Fibroblast of mammary gland (primary cell): ENCODE measurements at regions not wholly inside any gene's neighbourhood (a gene's known extent, or its start where the extent isn't known, plus 50 kb on each side); places are given as distances from the start of the nearest gene placed in this dataset.

Experiments used
- DNase-seq: peaks from one replicate; pipeline ENCODE4 v3.0.0-alpha.2; 2010; ENCODE audit warnings: low read depth
- H3K4me3 ChIP-seq: 2 replicates; pipeline ENCODE4 v1.5.1; 2011; ENCODE audit warnings: low read depth, mild to moderate bottlenecking, low read length, moderate library complexity; ENCODE audit not compliant: control insufficient read depth
- TF ChIP-seq, protein P1 (sequence below): conservative IDR thresholded peaks from 2 replicates; pipeline ENCODE4 v1.5.1; 2011; ENCODE audit warnings: low read depth, low read length, inconsistent platforms; ENCODE audit not compliant: control insufficient read depth, insufficient read depth

DNA sequence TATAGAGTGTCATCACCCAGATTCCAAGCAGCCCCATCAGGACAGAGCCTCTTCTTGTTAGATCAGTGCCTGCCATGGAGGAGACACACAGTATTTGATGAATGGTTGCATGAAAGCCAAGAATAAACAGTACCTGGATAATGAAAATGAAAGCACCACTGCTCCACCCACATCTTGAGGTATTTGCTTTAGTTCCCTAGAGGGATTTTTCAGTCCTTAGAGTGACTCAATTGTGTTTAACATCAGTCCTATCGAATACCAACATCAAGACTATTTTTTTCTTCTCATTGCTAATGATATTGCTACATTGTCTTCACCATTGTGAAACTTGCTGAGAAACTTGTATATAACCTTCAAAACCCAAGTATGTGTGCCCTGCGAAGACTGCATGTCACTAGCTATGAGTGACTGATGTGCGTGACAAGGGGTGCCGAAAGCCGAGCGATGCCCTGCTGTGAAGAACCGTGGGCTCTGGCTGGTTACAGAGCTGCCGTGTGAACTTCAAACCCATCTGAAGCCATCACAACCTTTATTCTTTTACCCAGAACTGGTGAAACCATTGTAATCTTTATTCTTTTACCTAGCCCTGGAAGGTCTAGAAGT, 211.3 kb upstream of the FAT1 start:
- no peak overlapping the region for H3K4me3 ChIP-seq
- TF ChIP-seq, protein P1, sequence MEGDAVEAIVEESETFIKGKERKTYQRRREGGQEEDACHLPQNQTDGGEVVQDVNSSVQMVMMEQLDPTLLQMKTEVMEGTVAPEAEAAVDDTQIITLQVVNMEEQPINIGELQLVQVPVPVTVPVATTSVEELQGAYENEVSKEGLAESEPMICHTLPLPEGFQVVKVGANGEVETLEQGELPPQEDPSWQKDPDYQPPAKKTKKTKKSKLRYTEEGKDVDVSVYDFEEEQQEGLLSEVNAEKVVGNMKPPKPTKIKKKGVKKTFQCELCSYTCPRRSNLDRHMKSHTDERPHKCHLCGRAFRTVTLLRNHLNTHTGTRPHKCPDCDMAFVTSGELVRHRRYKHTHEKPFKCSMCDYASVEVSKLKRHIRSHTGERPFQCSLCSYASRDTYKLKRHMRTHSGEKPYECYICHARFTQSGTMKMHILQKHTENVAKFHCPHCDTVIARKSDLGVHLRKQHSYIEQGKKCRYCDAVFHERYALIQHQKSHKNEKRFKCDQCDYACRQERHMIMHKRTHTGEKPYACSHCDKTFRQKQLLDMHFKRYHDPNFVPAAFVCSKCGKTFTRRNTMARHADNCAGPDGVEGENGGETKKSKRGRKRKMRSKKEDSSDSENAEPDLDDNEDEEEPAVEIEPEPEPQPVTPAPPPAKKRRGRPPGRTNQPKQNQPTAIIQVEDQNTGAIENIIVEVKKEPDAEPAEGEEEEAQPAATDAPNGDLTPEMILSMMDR = no peak
- DNase-seq = no peak

DNA sequence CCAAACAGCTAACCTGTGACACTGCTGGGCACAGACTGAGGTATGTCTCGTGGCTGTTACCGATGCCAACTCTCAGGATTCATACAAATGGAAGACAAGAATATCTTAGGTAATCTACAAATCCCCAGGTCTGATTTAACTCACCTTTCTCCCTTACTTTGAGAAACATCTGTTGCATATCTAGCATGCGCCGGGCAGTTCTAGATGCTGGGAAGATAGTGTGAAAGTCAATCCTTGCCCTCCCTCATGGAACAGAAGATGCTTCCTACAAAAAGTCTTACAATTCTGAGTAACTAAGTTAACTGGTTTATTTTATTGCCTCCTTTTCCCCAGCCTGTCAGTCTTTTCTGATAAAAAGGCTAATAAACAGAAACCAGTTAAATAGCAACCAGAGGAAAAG, 212.2 kb upstream of the FAT1 start:
- no peak overlapping the region for H3K4me3 ChIP-seq
- TF ChIP-seq, protein P1 = no peak
- no peak for DNase-seq

DNA sequence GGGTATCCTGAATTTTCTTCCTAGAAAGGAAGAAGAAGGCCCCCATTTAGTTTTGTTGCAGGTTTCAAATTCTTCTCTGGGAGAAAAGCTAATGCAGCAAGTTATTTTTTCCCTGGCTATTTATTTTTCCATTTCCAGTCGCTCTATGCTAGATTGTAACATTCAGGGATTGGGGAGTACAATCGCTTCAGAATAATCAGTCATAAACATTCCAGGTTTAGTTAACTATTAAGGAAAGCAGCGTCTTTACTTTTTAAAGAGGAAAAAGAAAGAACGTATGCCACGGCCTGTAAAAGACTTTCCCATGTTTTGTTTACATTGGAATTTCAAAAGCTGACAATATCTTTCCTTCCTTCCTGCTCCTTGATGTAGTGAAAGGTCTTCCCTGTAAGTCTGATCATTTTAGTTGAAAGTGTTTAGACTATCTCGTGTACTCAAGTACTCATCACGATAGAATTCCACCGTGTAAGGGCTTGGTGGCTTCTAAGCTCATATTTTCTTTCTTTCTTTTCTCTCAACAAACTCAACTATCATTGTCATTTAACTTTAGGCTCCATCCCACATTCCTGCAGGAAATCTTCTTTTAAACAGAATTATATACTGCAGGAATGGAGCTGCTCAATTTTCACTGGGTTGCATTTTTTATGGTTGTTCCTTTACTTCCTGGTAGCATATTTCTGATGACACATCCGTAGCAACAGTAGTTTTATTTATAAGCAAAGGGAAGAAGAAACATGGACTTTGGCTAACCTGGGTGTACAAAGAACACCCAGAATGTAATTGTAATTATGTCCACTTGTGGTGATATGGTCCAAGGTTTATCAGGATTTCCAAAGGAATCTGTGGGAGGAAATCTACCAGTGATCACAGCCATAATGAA, 213.1 kb upstream of the FAT1 start:
- peak; percentile 75 for DNase-seq
- TF ChIP-seq, protein P1 = peak; percentile 23
- H3K4me3 ChIP-seq = no peak overlapping the region

DNA sequence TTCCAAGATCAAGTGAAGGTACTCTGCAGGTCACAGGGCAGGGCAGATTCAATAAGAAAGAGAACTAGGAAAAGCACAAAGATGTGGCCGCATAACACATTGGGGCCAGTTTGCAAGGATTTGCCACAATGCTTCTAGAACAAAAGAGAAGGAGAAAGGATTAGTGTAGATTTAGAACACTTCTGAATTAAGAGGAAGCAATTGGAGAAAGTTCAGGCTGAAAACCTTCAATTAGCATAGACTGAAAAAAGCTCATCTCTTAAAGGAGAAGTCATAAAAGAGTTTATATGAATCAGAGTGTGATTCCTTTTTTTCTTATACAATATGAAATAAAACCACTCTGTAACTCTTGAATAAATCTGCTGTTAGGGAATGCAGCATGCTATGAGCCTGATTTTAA, 215.6 kb upstream of the FAT1 start:
- no peak for DNase-seq
- no peak overlapping the region for H3K4me3 ChIP-seq
- TF ChIP-seq, protein P1 = no peak

DNA sequence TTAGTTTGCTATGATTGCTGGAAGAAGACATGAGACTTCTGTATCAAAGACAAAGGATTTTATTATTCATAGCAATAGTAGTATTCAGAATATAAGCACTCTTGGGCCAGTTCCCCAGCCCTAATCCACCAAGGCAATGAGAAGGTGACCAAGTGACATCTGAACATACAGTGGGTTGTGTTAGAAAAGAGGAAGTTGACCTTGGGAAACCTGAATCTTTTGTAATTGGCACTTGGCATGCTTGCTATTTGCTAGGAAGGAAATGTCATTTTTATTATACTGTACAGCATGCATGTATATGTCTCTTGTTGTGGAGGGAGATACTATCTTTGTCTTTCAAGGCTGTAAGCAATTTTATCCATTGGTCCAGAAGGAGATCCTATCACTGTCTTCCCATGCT, 216.1 kb upstream of the FAT1 start:
- H3K4me3 ChIP-seq = no peak overlapping the region
- no peak for DNase-seq
- TF ChIP-seq, protein P1 = no peak

DNA sequence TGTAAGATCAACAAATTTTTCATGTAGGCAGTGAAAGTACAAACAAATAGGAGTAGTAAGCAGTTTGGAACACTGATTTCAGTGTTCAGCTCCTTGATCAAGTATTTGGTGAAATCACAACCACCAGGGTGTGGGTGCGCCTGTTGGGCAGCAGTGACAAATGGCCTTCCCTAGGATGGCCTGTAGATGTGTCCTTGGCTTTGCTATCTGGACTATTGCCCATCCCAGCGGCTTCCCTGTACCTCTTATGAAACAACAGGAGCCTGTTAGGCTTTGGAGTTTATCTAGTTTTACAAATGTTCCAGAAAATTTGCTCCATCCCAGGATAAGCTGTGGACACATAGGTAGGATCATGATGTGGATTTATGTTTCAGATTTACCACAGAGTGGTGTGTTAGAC, 216.8 kb upstream of the FAT1 start:
- DNase-seq = no peak
- H3K4me3 ChIP-seq = no peak overlapping the region
- TF ChIP-seq, protein P1 = no peak
